GM19099 (cell line): ENCODE measurements at regions not wholly inside any gene's neighbourhood (a gene's known extent, or its start where the extent isn't known, plus 50 kb on each side); places are given as distances from the start of the nearest gene placed in this dataset.

Experiments used
- POLR2A ChIP-seq: IDR thresholded peaks from 3 replicates; pipeline ENCODE4 v1.6.1; 2011; ENCODE audit warnings: low read depth; ENCODE audit not compliant: insufficient read length; ENCODE audit errors: extremely low read depth

DNA sequence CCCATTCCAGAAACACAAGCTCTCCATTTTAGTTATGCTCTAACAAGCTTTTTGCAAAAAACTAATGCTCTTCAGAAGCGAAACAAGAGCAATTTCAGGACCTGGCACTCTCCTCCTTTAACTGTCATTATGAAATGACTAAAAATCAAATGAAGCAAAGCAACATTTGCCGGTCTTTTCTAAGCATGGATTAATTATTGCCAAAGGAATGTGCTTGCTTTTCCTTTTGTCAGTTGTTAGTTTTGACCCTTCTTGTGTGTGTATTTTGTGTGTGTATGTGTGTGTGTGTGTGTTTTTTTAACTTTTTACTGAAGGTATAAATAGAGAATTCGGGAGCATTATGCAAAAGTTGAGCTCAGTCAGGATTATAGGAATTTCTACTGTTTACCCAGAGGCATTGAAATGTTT, 509.1 kb downstream of the TUSC7 start:
- TF ChIP-seq POLR2A = no peak

DNA sequence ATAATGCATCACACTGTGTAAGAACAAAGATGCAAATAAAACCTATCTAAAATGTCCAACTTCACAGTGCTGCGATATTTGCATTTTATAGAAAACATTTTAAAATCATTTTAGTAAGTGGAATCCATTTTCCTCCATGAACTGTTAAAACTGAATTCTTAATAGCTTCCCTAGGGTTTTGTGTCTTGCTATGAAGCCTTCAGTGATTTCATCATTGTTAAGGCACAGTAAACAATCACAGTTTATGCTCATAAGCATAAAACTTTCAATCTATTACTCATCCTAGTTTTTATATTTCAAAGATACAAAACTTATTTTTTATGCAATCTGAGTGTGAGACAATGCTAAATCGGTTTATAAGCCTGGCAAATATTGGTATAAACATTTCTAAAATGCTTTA, 509.7 kb downstream of the TUSC7 start:
- no peak for TF ChIP-seq POLR2A

DNA sequence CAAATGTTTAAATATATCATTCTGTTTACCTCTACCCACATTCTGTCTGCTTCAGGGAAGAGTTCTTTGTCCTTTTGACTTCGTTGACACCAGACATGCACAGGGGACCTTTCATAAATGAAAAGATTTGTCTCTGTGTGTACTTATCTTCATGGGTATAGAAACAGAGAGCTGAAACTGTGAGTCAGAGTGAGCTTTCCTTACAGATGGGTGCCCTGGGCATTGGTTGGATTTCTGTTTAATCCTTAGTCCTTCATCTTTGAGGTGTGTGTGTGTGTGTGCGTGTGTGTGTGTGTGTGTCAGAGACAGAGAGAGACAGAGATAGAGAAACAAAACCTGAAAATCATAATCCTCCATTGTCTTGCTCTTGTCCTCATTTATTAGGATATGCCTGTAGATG, 517.4 kb downstream of the TUSC7 start:
- no peak for TF ChIP-seq POLR2A

DNA sequence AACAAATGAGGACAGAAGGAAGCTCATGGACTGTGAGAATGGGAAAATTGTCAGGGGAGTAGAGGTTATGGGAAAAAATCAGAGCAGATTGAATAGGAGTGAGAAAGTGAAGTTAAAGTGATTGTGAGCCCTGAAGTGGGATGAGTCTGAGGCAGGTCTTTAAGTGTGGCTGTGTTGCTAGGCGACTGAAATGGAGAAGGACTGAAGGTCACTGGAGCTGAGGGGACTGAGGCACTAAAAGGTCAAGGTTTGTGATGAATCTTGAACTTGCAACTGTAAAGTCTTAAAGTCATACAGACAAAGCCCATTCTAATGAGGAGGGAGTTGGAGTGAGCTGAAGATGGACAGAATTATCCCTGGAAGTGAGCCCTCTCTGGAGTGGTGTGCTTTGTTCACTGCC, 518.9 kb downstream of the TUSC7 start:
- no peak for TF ChIP-seq POLR2A

DNA sequence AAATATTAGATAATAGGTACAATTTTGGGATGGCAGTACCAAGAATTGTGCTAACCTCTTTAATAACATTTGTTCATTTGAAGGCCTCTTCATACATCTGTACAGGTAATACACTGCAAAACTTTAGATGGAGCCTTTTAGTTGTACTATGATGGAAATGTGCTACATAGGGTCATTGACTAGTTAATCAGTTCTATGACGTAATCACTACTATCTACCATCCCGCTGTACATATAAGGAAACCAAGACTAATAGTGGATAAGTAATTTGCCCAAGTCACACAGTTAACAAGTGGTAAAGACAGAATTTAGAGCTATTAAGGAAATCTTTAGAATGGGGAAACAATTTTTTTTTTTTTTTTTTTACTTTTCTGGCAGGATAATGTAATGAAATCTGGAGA, 521.3 kb downstream of the TUSC7 start:
- TF ChIP-seq POLR2A = no peak

DNA sequence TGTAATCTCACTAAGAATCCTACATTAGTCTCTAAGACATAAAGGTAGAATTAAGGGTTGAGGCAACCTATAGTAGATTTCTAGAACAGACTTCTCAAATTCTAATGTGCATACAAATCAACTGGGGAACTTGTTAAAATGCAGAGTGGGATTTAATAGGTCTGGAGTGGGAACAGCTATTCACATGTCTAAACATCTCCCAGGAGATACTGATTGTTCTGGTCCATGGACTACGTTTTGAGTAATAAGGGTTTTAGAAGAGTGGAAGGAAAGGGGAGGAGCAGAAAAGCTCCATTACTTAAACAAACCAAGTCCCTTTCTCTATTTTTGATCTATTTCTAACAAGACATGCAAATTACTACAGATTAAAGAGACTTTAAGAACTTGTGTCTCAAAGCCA, 524.8 kb downstream of the TUSC7 start:
- TF ChIP-seq POLR2A = no peak

DNA sequence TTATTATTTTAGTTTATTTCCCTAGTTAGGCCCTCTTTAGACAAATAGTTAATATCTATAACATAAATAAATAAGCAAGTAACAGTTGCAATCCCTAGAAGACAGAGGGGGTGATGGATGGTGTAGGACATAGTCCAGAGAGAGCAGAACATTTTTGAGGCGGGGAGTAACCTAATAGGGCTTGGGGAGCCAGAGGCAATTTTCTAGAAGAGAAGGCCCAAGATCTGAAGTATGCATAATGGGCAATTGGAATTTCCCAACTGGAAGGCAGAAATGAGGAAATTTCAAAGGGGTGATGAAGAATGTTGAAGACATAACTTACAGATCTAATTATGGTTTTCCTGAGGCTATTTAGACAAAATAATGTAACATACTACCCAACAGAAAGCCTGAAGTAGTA, 525.7 kb downstream of the TUSC7 start:
- TF ChIP-seq POLR2A = no peak

DNA sequence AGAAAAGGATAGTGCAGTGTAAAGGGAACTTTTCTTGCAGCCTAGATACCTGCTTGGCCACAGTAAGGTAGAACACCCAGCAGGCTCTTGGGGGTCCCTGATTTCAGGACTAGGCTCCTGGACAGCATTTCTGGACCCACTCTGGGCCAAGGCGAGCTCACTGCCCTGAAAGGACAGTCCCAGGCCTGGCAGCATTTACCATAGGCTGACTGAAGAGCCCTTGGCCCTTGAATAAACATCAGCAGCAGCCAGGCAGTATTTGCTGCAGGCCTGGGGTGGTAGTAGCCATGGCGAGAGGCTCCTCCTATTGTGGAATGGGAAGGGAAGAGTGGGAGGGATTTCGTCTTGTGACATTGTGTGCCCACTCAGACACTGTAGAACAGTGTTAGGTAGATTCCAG, 529.2 kb downstream of the TUSC7 start:
- no peak for TF ChIP-seq POLR2A

DNA sequence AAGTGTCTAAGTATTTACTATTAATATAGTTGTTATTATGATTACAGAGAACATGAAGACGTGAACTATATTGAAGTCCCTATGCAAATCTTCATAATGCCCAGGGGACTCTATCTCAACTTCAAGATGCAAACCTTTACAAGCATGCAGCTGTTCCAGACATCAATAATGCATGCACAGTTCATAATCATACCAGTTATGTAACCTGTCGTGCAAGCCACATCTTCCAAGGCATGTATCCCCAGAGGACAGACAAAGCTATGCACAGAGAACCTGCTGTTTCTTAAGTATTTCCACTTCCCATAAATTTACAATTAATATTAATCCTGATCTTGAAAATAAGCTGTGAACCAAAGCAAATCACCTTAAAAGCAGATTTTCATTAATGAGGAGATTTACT, 534.1 kb downstream of the TUSC7 start:
- TF ChIP-seq POLR2A = no peak

DNA sequence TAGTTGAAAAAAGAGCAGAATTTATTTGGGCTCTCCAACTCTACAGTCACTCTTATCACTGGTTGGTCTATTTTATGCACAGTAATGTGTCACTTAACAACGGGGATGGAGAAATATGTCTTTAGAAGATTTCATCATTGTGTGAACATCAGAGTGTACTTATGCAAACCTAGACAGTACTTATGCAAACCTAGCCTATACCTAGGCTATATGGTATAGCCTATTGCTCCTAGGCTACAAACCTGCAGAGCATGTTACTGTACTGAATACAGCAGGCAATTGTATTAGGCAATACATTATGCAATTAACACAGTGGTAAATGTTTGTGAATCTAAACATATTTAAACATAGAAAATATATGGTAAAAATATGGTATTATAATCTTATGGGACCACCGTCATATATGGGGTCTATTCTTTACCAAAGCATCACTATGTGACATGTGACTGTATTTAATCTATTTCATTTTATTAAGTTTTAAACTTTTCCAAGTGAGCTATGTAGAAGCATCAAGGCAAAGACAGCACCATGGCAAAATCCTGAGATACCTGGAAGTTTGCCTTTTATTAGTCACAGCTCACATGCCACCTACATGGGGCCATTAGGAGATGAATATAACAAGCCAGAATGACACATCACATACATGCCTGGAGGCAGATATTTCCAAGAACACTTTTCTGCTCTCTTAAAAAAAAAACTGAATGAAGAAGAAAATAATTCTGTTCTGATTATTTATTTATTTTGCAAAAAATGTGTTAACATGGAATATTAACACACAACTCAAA, 537.4 kb downstream of the TUSC7 start:
- TF ChIP-seq POLR2A = no peak

DNA sequence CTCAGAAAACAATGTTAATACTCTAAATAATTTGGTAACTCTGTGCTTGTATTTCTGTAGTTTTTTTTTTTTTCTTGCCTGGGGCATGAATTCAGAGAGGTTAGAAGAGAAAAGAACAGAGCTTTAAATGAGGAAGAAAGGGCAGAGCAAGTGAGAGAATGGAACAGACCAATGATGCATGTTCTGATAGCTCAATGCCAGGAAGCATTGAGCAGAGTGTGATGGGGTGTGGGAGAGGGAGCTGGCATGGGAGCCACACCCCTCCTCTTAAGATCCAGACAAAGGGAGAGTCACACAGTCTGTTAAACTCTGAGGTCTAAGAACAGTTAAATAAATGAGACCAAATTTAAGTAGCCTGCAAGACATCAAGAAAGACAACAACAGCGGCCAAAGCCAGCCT, 538.6 kb downstream of the TUSC7 start:
- TF ChIP-seq POLR2A = no peak

DNA sequence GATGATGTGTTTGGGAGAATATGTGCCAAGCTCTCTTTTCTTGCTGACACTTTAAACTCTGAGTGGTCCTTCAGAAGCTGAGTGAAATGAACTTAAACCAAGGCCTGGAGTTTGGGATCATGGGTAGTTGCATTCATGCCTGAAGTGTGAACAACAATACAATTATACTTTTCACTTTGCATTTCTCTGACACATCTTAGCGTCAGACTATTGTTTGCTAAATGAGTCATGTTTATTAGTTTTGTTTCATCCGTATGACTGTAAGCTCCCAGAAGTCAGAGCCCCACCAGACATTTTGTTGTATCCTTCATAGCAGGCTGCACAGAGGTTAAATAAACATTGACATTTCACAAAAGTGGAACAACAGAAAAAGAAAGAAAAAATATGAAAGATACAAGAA, 542.6 kb downstream of the TUSC7 start:
- TF ChIP-seq POLR2A = no peak

DNA sequence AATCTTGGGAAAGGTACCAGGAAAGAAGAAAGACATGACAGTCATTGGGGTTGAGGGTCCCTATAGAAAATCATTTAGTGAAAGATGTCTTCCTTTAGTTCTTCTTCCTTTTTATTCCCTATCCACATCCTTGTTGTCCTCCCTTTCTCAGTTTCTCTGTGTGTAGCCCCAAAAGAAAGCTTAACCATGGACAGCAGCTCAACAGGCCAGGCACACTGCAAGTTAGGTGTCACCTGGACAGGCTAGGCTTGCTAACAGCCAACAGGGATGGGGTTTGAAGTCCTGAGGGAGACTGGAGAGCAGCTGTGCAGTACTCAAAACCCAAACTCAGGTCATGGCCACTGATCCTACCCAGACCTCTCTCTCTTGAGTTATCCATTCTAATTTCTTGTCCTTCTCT, 543.1 kb downstream of the TUSC7 start:
- no peak for TF ChIP-seq POLR2A

DNA sequence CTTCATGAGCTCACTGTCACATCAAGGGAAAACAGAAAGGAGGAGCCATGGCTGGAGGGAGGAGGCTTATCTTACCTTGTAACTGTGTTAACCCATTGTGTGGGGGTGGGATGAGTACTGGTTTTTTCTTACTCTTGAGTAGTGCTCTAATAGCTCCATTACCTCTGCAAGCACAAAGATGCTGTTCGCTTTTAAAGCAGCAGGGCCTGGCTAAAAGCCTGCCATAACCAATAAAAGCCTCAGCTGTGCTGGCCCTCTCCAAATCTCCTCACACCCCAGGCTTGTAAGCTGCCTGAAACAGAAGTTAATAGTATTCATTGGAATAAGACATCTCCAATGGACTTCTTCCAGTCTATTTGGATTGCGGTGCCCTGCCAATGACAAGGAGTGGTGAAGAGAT, 544.1 kb downstream of the TUSC7 start:
- TF ChIP-seq POLR2A = no peak

DNA sequence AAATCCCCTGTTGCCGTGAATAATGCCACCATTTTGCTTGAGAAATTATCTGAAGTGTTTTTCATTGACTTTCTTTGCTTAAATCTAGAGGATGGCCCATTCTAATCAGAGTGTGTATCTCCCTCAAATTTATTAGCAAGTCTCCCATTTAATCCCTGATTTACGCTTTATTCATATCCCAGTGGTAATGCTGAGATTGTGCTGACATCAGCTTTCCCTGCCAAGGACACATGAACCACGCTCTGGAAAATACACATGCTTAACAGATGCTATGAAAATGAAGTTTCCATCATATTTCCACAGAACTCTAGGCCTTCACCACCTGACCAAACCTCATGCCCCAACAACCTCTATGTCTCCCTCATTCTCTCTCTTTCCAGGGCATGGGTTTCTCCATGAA, 545.4 kb downstream of the TUSC7 start:
- no peak for TF ChIP-seq POLR2A

DNA sequence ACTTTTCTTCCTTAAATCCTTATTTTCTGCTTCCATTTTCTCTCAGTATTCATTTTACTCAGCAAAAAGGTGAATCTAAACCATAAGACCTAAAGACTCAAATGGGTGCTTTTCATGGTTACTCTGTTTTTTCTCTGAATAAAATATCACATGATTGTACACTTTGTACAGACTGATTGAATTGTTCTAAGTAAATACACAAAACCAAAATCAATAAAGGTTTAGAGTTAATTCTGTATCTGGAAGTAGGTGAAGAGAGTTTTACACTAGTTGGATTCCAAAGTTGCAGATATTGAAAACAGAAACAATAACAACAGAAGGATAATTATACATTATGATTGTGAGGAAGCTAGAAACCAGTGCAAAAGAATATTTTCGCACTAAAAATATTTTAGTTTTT, 546.2 kb downstream of the TUSC7 start:
- no peak for TF ChIP-seq POLR2A

DNA sequence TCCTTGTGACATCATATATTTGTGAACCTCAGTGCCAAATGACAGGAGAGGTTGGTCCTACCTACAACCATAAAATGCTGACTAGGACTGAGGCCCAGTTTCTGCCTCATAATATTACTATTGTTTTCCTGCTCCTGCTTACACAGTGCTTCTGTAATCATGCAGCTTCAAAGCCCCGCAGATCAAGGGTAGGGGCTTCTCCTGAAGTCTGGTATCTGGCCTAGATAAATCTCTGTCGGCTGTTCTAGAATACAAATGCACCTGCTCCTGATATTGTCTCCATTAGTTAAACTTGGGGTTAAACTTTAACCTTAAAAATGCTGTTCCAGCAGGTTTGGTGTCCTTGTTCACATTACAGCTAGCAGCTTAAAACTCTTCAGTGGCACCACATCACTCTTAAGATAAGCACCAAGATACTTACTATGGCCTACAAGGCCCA, 552.4 kb downstream of the TUSC7 start:
- TF ChIP-seq POLR2A = no peak

DNA sequence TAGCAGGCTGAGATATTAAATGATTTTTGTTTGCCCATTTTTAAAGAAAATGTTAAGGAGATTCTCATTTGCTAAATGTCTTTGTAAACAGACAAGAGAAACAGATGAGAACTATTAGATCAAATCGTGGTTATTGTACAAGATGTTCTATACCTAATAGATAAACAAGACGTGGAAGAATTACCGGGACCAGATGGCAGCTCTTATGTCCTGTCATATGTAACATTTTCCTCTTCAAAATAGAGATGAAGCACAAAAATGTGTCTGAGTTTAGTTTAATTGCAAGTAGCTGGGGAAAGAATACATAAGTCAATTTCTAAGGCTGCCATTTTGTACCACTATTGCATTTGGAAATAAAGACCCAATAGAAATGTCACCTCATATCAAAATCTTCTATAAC, 553.7 kb downstream of the TUSC7 start:
- TF ChIP-seq POLR2A = no peak

DNA sequence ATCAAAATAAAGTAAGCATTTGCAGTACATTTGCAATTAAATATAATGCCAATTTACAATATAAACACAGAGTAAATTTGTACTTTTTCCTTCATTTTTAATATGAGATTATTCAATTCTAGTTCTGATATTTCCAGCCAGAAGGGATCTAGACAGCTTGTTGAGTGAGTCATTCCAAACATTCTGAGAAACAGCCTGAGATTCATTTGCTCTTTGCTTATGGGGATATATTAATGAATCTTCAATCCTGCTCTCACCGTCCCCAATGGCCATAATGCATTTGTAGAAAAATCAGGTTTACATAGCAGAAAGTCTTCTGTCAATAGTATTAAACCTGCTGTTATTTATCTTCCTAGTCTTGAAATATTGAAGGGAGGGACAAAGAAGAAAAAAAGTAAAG, 554.2 kb downstream of the TUSC7 start:
- TF ChIP-seq POLR2A = no peak
